GM12864 (cell line): ENCODE measurements at regions not wholly inside any gene's neighbourhood (a gene's known extent, or its start where the extent isn't known, plus 50 kb on each side); places are given as distances from the start of the nearest gene placed in this dataset.

ENCODE experiments used
- DNase-seq: peaks from one replicate; pipeline ENCODE4 v3.0.0-alpha.2; 2011; ENCODE audit warnings: low read depth
- H3K4me3 ChIP-seq: 2 replicates; pipeline ENCODE4 v1.5.1; 2011; ENCODE audit warnings: mild to moderate bottlenecking, low read depth, low read length, control low read depth
- CTCF ChIP-seq: IDR thresholded peaks from 2 replicates; pipeline ENCODE4 v1.5.1; 2011; ENCODE audit warnings: low read depth, mild to moderate bottlenecking, moderate library complexity, low read length, control low read depth, inconsistent platforms; ENCODE audit errors: missing control alignments

DNA sequence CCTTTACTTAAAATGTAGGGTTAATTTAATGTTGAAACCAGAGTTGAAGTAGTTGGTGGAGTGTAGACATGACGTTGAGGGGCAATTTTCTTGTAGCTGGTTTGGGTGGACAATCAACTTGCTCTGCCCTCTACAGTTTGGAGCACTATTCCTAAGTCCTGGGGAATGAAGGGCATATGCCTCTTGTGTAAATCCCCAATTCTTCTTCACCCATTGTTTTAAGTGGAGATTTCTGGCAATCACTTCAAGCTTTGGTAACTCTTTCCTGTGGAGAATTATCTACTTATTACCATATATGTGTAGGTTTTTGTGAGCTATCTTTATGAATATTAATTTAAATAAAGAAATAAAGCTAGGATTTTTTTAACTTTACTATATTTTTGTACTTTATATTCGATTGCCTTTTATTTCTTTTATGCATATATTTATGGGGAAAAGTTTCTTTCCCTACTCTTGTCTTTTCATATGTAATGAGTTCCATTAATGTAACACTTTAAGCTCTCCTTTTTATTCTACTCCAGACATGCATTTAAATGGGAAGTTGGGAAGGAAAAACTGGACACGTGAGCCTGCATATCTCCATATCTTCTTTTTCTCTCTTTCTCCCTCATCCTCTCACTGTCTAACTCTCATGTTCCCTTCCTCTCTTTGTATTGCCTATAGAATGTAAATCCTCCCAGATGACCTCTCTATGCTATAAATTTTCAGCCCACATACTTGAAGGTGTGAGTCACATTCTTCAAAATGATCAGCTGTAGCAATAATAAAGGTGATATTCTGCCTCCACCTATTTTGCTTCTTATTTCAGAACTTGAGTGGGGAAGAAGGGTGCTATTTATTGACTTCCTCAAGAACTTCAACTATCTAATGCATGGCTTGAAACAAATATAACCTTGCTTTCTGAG is 276.7 kb downstream of the PTPRC start:
- no peak for TF ChIP-seq CTCF
- DNase-seq: no peak

GRCh38 chr1:198917226-198917625 is 278.4 kb downstream of the PTPRC start:
- TF ChIP-seq CTCF: no peak
- DNase-seq: no peak
- H3K4me3 ChIP-seq: no peak overlapping the region

More for the DNA sequence above, 276.7 kb downstream of the PTPRC start:
- no peak overlapping the region for H3K4me3 ChIP-seq

- no peak overlapping the region for H3K4me3 ChIP-seq
- TF ChIP-seq CTCF: no peak
- DNase-seq: no peak
Observed at GRCh38 chr1:198918920-198919319, 280.1 kb downstream of the PTPRC start.

DNA sequence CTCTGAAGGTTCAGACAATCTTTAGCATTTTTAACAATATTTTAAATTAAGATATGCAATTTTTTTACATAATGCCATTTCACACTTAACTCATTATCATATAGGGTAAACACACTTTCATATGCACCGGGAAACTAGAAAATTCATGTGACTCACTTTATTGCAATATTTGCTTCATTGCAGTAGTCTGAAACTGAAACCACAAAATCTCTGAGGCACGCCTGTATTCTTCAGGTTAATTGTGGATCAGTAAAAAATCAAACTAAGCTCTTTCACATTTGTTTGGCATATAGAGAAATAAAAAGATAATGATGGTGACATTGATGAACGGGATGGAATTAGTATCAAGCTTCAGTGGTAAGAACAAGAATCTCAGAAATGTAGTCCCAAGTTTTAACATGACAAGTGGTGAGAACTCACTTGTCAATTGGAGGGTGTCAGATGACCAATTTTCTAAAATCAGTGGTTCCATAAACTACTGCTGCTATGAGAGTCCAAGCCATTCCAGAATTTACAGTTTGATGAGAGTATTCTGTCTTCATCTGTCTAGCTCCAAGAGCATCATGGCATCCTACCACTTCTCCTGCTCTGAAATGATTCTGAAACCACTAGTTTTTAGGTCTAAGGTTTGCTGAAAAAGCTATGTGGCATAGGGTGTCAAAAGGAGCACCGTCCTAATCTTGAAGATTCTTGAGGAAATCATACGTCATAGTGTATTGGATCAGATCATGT is 281.0 kb downstream of the PTPRC start:
- no peak overlapping the region for H3K4me3 ChIP-seq

GRCh38 chr1:198922638-198923430 is 284.0 kb downstream of the PTPRC start:
- TF ChIP-seq CTCF: no peak
- H3K4me3 ChIP-seq: no peak overlapping the region
- DNase-seq: peak; percentile 61

More for the DNA sequence above, 281.0 kb downstream of the PTPRC start:
- DNase-seq: no peak
- TF ChIP-seq CTCF: no peak

DNA sequence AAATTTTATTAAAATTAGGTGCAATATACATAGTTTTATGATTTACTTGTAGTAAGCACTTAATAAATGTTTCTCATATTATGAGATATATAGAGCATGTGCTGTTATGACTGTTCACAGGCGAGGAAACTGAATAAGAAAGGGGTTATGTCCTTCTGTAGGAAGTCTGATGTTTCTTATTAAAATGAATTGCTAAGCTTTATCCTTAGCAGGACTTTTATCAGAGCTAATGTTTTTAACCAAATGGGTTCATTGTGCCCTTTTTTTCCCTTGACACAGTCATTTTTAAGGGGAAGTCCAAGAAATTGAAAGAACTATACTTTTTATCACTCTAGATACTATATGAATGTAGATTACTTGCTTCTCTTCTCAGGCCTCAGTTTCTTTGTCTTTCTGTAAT is 285.2 kb downstream of the PTPRC start:
- no peak overlapping the region for H3K4me3 ChIP-seq
- no peak for TF ChIP-seq CTCF
- no peak for DNase-seq
